HepG2 (cell line): ENCODE measurements at regions not wholly inside any gene's neighbourhood (a gene's known extent, or its start where the extent isn't known, plus 50 kb on each side); places are given as distances from the start of the nearest gene placed in this dataset.

Experiments
- ATAC-seq: fragments of 200-7000 bp; cut with Tn5 transposase; 3 replicates; pipeline ENCODE4 v1.9.1; 2020; ENCODE audit warnings: mild to moderate bottlenecking, moderate library complexity
- BruUV-seq: library from RNA; stranded (reverse); fragments of 400-500 nt; replicated peaks from 2 replicates; lab custom pipeline; 2021; lab: Mats Ljungman, UMichigan
- CTCF ChIA-PET: fragments of 300-600 bp; formaldehyde crosslinking; extraction: SDS; loops from one replicate; lab custom pipeline; 2021; ENCODE audit warnings: low total read pairs, inconsistent platforms, low intra/inter-chr PET ratio; lab: Yijun Ruan, JAX
- POLR2A ChIA-PET: fragments of 350-600 bp; sonication (Branson Sonifier 250); formaldehyde crosslinking; loops from one replicate; lab custom pipeline; 2020; ENCODE audit warnings: antibody characterized with exemption, inconsistent platforms; lab: Yijun Ruan, JAX
- DNase-seq: peaks from one replicate; pipeline ENCODE4 v3.0.0-alpha.2; 2015; ENCODE audit warnings: low spot score
- FAIRE-seq: peaks from 3 replicates; lab custom pipeline; 2011; peaks lifted over from hg19 to GRCh38; lab: Jason Lieb, UNC
- H2AFZ ChIP-seq: one replicate; pipeline ENCODE4 v1.6.1; 2011; ENCODE audit warnings: low read length, inconsistent platforms
- H3K27ac ChIP-seq: fragments of 300-600 bp; 3 replicates; pipeline ENCODE4 v1.8.0; 2011; ENCODE audit warnings: mixed run types, mild to moderate bottlenecking, mixed read lengths, low read length, inconsistent platforms; ENCODE audit not compliant: insufficient read depth; ENCODE audit errors: extremely low read length
- H3K27me3 ChIP-seq, 2 experiments: fragments of 200-600 bp in 1 of 2; 2 replicates in 1 of 2; 3 replicates in 1 of 2; pipeline versions ENCODE4 v1.6.0 to v1.8.0; 2011; ENCODE audit warnings: low read length in 2 of 2, mild to moderate bottlenecking in 2 of 2, moderate library complexity in 2 of 2, inconsistent platforms in 1 of 2; ENCODE audit not compliant: insufficient read depth in 2 of 2, control insufficient read depth in 1 of 2
- H3K36me3 ChIP-seq, 2 experiments: fragments of 200-600 bp in 1 of 2; replicated peaks in 1 of 2; 2 replicates in 1 of 2; 3 replicates in 1 of 2; pipeline versions ENCODE4 v1.5.1 to v1.8.0; 2011; ENCODE audit warnings: low read length in 2 of 2, inconsistent platforms in 1 of 2; ENCODE audit not compliant: insufficient read depth in 2 of 2, control insufficient read depth in 1 of 2
- H3K4me1 ChIP-seq: 2 replicates; pipeline ENCODE4 v1.5.1; 2012; ENCODE audit warnings: low read length, inconsistent platforms; ENCODE audit not compliant: insufficient read depth
- H3K4me2 ChIP-seq: 2 replicates; pipeline ENCODE4 v1.6.0; 2011; ENCODE audit warnings: low read depth, low read length, inconsistent platforms
- H3K4me3 ChIP-seq, 3 experiments: fragments of 200-600 bp in 1 of 3; sonication (generic), shearing (Covaris generic) in 1 of 3; replicated peaks in 1 of 3; 2 replicates each; pipeline ENCODE4 v1.5.1; 2011 to 2016; ENCODE audit warnings: low read length in 3 of 3, inconsistent platforms in 2 of 3, low read depth in 2 of 3, mild to moderate bottlenecking in 2 of 3, control low read depth in 1 of 3, mixed read lengths in 1 of 3; ENCODE audit not compliant: insufficient read depth in 1 of 3
- H3K79me2 ChIP-seq: one replicate; pipeline ENCODE4 v1.6.1; 2011; ENCODE audit warnings: low read length, inconsistent platforms; ENCODE audit not compliant: insufficient read depth
- H3K9ac ChIP-seq: 2 replicates; pipeline ENCODE4 v1.6.0; 2011; ENCODE audit warnings: mild to moderate bottlenecking, low read depth, low read length, inconsistent platforms; ENCODE audit not compliant: insufficient read depth
- H3K9me3 ChIP-seq: 2 replicates; pipeline ENCODE4 v1.5.1; 2012; ENCODE audit warnings: mild to moderate bottlenecking, low read length
- H4K20me1 ChIP-seq: 2 replicates; pipeline ENCODE4 v1.6.0; 2011; ENCODE audit warnings: inconsistent platforms, mild to moderate bottlenecking, low read length, moderate library complexity; ENCODE audit not compliant: insufficient read depth
- PTBP1 ChIP-seq: fragments of 200-400 bp; formaldehyde crosslinking; IDR thresholded peaks from 2 replicates; pipeline ENCODE4 v1.6.1; 2018; ENCODE audit warnings: low read length, low read depth; ENCODE audit not compliant: poor library complexity, severe bottlenecking
- SCMH1 ChIP-seq: sonication (generic); formaldehyde crosslinking; IDR thresholded peaks from 2 replicates; pipeline ENCODE4 v1.9.0; 2021; ENCODE audit warnings: missing genetic modification reagents, mild to moderate bottlenecking, borderline replicate concordance
- SOX13 ChIP-seq, 3 experiments: fragments of 450-650 bp in 1 of 3; sonication (generic) in 1 of 3; formaldehyde crosslinking in 1 of 3; IDR thresholded peaks in 2 of 3; conservative IDR thresholded peaks in 1 of 3; 2 replicates each; pipeline versions ENCODE4 v1.5.0 to v1.6.1; 2016 to 2020; ENCODE audit warnings: antibody characterized with exemption in 1 of 3, mild to moderate bottlenecking in 1 of 3, missing compliant biosample characterization in 1 of 3, missing genetic modification reagents in 1 of 3, moderate library complexity in 1 of 3
- TIGD3 ChIP-seq: sonication (generic); formaldehyde crosslinking; IDR thresholded peaks from 2 replicates; pipeline ENCODE4 v1.5.1; 2020; ENCODE audit warnings: mild to moderate bottlenecking, missing genetic modification reagents, borderline replicate concordance
- ZNF431 ChIP-seq: sonication (generic); formaldehyde crosslinking; IDR thresholded peaks from 2 replicates; pipeline ENCODE4 v1.9.0; 2022; ENCODE audit warnings: missing genetic modification reagents, low read depth, mild to moderate bottlenecking, borderline replicate concordance
- ZNF512 ChIP-seq: sonication (generic); formaldehyde crosslinking; IDR thresholded peaks from 2 replicates; pipeline ENCODE4 v1.4.0; 2020; ENCODE audit warnings: mild to moderate bottlenecking, missing genetic modification reagents
- ZNF589 ChIP-seq: sonication (generic); formaldehyde crosslinking; conservative IDR thresholded peaks from 2 replicates; pipeline ENCODE4 v1.8.0; 2022; ENCODE audit warnings: mild to moderate bottlenecking, moderate library complexity, missing genetic modification reagents
- ZNF879 ChIP-seq: sonication (generic); formaldehyde crosslinking; IDR thresholded peaks from 2 replicates; pipeline ENCODE4 v1.8.1; 2023; ENCODE audit warnings: missing genetic modification reagents
- ZSCAN12 ChIP-seq: sonication (generic); formaldehyde crosslinking; IDR thresholded peaks from 2 replicates; pipeline ENCODE4 v1.9.0; 2021; ENCODE audit warnings: mild to moderate bottlenecking, missing genetic modification reagents
- WGBS: methylation state at CpG from one replicate; pipeline ENCODE4 v1.1.6; 2017; ENCODE audit warnings: low lambda C conversion rate; 5-methylcytosine and 5-hydroxymethylcytosine counted together
- in situ Hi-C: cut with HindIII; loops from 2 replicates; pipeline ENCODE4 v1.10.0; 2017; ENCODE audit warnings: low pct_unique_long_range_greater_than_20kb; ENCODE audit not compliant: extremely low pct_ligation_motif_present
- intact Hi-C: fragments of 100-400 bp; cut with micrococcal nuclease; formaldehyde crosslinking; loops from one replicate; pipeline ENCODE4 v1.10.0; 2022; ENCODE audit not compliant: unreplicated experiment

- no peak for FAIRE-seq
- no peaks in the 10 kb centered on the region for H3K79me2 ChIP-seq
- no peaks in the 10 kb centered on the region for H3K9me3 ChIP-seq
- no peak overlapping the region for H3K4me2 ChIP-seq
- H3K27me3 ChIP-seq = peaks cover 0 to 8% of the 10 kb centered on the region in 2 experiments; a peak in 2 of 5 replicates
- no peaks in the 10 kb centered on the region for H3K4me1 ChIP-seq
- H4K20me1 ChIP-seq = no peaks in the 10 kb centered on the region
- no peak overlapping the region for H2AFZ ChIP-seq
- in situ Hi-C loops (no loop called here), intact Hi-C loops (no loop called here)
- no CpG with 5 or more reads among the region's 20 CpGs for WGBS
- H3K36me3 ChIP-seq = no peaks in the 10 kb centered on the region
- H3K9ac ChIP-seq = no peak overlapping the region
- ChIA-PET CTCF (no interaction called here), POLR2A (no interaction called here)
- H3K27ac ChIP-seq = no peak overlapping the region
- TF ChIP-seq ZNF589 (CRISPR knock-in tag) (no peak), SCMH1 (no peak), ZNF431 (CRISPR knock-in tag) (no peak), TIGD3 (CRISPR knock-in tag) (no peak), ZSCAN12 (CRISPR knock-in tag) (no peak), ZNF512 (no peak), PTBP1 (no peak), SOX13 (IDR thresholded peaks at IDR 0.05) (no peak), SOX13 (CRISPR knock-in tag; conservative IDR thresholded peaks at IDR 0.05 in 1 of 2, IDR thresholded peaks at IDR 0.05 in 1 of 2) (no peak), ZNF879 (CRISPR knock-in tag) (no peak)
- BruUV-seq = no TSS peak
- ATAC-seq = no peak
- DNase-seq = no peak
- no peak overlapping the region for H3K4me3 ChIP-seq
These were observed 145.6 kb upstream of the SEL1L start for GRCh38 chr14:81679226-81679625.
